ENCODE measurements at regions not wholly inside any gene's neighbourhood (a gene's known extent, or its start where the extent isn't known, plus 50 kb on each side); places are given as distances from the start of the nearest gene placed in this dataset.

GRCh38 chr5:116740771-116741170 lies 166.1 kb upstream of the SEMA6A start:
- H4K20me1 ChIP-seq (replicated peaks; ENCODE audit: insufficient read depth): no peaks in the 10 kb centered on the region
- Mint-ChIP-seq H3K9me3 (peaks cover 7% of the 10 kb centered on the region; the same call in 2 of the 3 replicates), H3K27ac (no peak overlapping the region), H3K27me3 (ENCODE audit: insufficient read depth, low read depth, poor library complexity) (peaks cover 1% of the 10 kb centered on the region), H3K4me3 (no peak overlapping the region), H3K36me3 (ENCODE audit: low read depth) (peaks cover 13% of the 10 kb centered on the region), H3K4me1 (peaks cover 20% of the 10 kb centered on the region)
- H3K79me2 ChIP-seq (replicated peaks; ENCODE audit: insufficient read depth): no peaks in the 10 kb centered on the region
- no peak overlapping the region for H3K4me3 ChIP-seq
- no peak overlapping the region for H3K4me2 ChIP-seq
- H3K4me1 ChIP-seq (ENCODE audit: insufficient read depth): peaks cover 22% of the 10 kb centered on the region
- no peak overlapping the region; the same call in 1 of the 2 replicates for H2AFZ ChIP-seq
- no peak overlapping the region for H3K27ac ChIP-seq (ENCODE audit: low read depth)
- no peaks in the 10 kb centered on the region for H3F3A ChIP-seq (replicated peaks; ENCODE audit: low read depth)
- peaks cover 17% of the 10 kb centered on the region; the same call in 1 of the 2 replicates for H3K9me2 ChIP-seq (ENCODE audit: insufficient read depth)
- H3K36me3 ChIP-seq (ENCODE audit: insufficient read depth): no peaks in the 10 kb centered on the region
- ATAC-seq: no peak
- no peaks in the 10 kb centered on the region for H3K27me3 ChIP-seq (ENCODE audit: insufficient read depth)
- no peak for TF ChIP-seq CTCF (conservative IDR thresholded peaks at IDR 0.05; ENCODE audit: low read depth in 2 of 2)
- TF ChIP-seq ZNF462 (CRISPR knock-in tag; IDR thresholded peaks at IDR 0.05): no peak
- no peak for DNase-seq (ENCODE audit: low spot score)

- Histone ChIP-seq H3K4me1 (ENCODE audit: insufficient read depth) (peaks cover 22% of the 10 kb centered on the region), H3K27me3 (ENCODE audit: insufficient read depth) (no peaks in the 10 kb centered on the region), H3K79me2 (replicated peaks; ENCODE audit: insufficient read depth) (no peaks in the 10 kb centered on the region), H3K4me2 (no peak overlapping the region), H3K36me3 (ENCODE audit: insufficient read depth) (no peaks in the 10 kb centered on the region), H4K20me1 (replicated peaks; ENCODE audit: insufficient read depth) (no peaks in the 10 kb centered on the region), H3F3A (replicated peaks; ENCODE audit: low read depth) (no peaks in the 10 kb centered on the region), H2AFZ (peak overlapping the region; percentile 29; the same call in 1 of the 2 replicates), H3K9me2 (ENCODE audit: insufficient read depth) (peaks cover 12% of the 10 kb centered on the region; the same call in 1 of the 2 replicates), H3K27ac (ENCODE audit: low read depth) (no peak overlapping the region), H3K4me3 (no peak overlapping the region)
- ATAC-seq (no peak), DNase-seq (ENCODE audit: low spot score) (no peak)
- no peaks in the 10 kb centered on the region for H3K27me3 Mint-ChIP-seq (ENCODE audit: insufficient read depth, low read depth, poor library complexity)
- H3K27ac Mint-ChIP-seq: no peak overlapping the region
- no peak overlapping the region for H3K4me3 Mint-ChIP-seq
- peaks cover 27% of the 10 kb centered on the region for H3K4me1 Mint-ChIP-seq
- peaks cover 7% of the 10 kb centered on the region; the same call in 2 of the 3 replicates for H3K9me3 Mint-ChIP-seq
- peaks cover 13% of the 10 kb centered on the region for H3K36me3 Mint-ChIP-seq (ENCODE audit: low read depth)
- TF ChIP-seq EZH2phosphoT487 (IDR thresholded peaks at IDR 0.05; ENCODE audit: unreplicated experiment): no peak
- no peak for TF ChIP-seq CTCF (conservative IDR thresholded peaks at IDR 0.05; ENCODE audit: low read depth in 2 of 2)
- no peak for TF ChIP-seq JUNB (IDR thresholded peaks at IDR 0.05; ENCODE audit: unreplicated experiment)
- TF ChIP-seq ZNF331 (CRISPR knock-in tag; IDR thresholded peaks at IDR 0.05; ENCODE audit: low read depth): no peak
- no peak for TF ChIP-seq ZNF114 (CRISPR knock-in tag; IDR thresholded peaks at IDR 0.05)
- no peak for TF ChIP-seq CREB1 (CRISPR knock-in tag; IDR thresholded peaks at IDR 0.05; ENCODE audit: low read depth)
- no peak for TF ChIP-seq POLR2AphosphoS5 (IDR thresholded peaks at IDR 0.05; ENCODE audit: low read depth)
- no peak for TF ChIP-seq STAT1 (IDR thresholded peaks at IDR 0.05; ENCODE audit: unreplicated experiment)
- no peak for TF ChIP-seq EZH2 (IDR thresholded peaks at IDR 0.05; ENCODE audit: low read depth, unreplicated experiment)
Observed at GRCh38 chr5:116739571-116739970, 164.9 kb upstream of the SEMA6A start.

Measured in GM23338 (cell line).